HG02763 (cell line): ENCODE measurements at regions not wholly inside any gene's neighbourhood (a gene's known extent, or its start where the extent isn't known, plus 50 kb on each side); places are given as distances from the start of the nearest gene placed in this dataset.

Experiments used
- ATAC-seq: cut with Tn5 transposase; IDR thresholded peaks from one replicate; pipeline ENCODE4 v1.9.1; 2021; ENCODE audit warnings: mild to moderate bottlenecking, moderate library complexity; ENCODE audit not compliant: unreplicated experiment

DNA sequence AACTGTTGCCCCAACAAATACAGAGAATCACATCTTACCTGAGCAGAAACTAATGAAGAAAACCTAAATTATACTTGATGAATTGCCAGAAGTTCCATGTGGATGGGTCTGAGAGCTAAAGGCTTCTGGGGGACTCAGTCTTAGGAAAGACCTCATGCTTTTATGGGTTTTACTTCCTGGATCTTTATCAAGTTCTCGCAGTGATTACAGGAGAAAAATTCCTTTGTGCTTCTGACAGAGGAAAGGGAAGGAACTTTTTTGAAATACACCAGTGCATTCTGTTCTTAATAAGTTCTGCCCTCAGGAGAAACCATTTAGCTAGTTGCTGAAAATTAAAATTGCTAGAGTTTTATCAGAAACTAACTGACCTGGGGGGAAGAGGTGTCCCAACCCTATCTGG, 203.9 kb upstream of the KITLG start:
- no peak for ATAC-seq

DNA sequence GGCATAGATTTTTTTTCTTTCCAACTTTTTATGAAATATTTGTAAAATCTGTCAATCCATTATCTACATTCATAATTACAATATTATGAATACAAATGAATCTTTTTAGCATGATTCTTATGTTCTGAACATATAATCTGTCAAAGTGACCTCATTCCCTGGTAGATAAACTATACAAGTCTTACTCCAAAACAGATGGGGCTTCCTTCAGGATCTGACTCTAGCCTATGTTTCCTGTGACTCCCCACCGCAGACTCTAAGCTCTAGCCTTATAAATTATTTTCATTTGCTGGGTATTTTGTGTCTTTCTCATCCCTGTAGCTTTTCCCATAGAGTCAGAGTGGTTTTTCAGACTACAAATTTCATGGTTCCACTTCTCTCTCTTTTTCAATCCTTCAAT, 202.1 kb upstream of the KITLG start:
- ATAC-seq = no peak

DNA sequence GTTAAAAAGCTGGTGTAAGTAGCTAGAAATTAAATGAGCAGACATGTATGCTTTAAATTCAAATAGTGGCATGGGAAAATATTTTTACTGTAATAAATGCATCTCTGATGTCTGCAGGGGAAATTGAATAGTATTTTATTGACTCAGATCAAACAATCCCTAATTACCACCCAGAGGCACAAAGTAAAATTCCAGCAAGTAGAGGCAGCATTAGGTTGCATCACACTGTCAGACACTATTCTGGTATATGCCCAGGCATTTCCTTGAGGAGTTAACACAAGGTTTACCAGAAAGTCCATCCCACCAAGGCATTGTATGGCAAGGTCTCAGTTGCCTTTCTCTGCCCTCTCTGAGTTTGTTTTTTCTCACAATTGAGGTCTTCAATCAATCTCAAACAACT, 201.6 kb upstream of the KITLG start:
- ATAC-seq = no peak

DNA sequence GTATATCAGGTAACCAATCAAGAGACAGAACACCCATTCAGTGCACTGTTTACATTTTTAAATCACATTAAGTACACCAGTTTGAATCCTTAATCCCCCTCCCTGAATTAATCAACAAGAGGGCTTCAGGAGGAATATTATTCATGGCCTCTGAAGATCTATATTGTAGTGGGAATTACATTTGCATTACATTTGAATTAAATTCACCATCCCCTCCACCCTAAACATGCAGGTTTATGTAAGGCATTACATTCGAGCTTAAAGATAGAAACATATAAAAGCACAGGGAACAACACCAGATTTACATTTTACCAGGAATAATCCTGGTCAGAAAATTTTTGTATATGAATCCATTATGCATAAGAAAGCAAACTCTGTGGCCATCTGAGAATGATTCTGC, 197.8 kb upstream of the KITLG start:
- ATAC-seq = no peak

DNA sequence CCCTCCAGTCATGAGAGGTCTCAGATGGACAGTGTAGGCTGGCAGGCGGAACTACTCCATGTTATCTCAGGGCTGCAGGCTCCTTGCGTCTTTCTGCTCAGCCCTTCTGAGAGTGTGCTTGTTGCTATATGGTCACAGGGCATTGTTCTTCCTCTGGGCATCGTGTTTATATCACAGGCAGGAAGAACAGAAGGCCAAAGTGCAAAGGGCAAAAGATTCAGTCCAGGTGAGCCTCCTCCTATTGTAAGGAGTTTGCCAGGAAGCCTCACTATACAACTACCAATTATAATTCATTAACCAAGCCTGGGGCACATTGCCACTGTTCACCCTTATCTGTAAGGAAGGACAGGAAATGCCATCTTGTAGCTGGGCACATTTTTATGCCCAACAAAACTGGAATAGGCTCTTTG, 195.5 kb upstream of the KITLG start:
- no peak for ATAC-seq

DNA sequence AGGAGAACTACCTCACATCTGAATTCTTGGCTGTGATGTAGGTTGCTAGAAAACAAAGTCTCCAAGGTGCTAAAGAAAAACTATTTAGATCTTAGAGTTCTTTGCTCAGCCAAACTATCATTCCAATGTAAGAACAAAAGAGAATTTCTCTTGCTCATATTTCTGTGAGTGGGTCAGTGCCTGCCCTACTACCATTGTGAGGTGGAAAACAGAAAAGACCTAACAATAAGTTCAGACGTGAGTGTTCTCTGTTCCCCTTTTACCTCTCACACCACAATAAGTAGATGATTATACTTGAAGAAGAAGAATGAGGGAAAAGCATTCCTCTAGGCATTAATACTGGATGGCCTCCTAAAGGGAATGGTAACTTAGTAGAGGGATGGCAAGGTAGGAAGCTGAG, 187.4 kb upstream of the KITLG start:
- no peak for ATAC-seq

DNA sequence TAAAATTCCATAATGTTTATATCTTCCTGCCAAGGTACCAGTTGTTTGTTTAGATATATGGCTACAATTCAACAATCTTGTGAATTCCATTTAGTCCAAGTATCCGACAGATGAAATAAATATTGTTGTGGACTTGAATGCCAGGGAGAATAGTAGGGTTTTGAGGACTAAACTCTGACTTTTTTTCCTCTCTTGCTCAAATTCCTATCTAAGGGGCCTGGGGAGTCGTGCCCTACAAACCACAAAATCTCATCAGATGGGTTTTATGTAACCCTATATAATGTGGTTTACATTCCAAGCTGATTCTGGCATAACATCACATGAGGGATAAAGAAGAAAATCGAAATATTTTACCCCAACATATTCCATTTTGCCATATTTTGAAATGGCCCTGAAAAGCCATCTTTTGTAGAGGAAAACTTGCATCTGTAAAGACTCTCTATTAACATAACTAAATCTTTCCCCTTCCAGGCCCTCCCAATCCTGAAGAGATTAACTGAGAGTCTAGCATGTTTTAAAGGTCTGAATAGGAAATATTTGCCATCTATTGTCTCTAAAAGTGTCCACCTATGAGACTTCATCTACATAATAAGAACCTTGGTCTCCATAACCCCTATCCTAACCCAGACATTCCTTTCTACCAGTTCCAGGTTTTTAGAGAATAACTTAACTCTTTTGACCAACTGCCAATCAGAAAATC, 184.7 kb upstream of the KITLG start:
- no peak for ATAC-seq

DNA sequence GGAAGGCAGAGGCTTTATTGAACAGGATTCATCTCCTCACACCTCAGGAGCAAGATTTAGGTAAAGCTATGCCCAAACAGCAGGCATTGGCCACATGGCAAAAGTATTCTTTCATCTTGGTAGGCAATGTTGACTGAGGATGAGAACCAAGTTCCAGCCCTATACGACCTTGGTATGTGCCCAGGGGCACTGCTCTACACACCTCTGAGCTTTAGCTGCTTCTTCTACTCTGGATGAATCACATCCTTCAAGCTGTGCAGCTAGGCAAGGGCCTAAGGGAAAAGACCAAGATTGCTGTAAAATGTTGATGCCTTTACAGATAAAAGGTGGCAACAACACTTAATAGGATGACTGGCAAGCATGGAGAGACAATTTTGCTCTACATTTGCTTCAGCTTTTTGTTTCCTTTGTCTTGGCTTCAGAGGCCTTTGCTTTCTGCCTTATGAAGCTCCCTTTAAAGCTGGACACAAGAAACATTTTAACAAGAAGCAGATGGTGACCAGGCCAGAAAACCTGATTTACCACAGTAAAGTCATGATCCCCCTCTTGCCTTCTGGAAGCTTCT, 183.3 kb upstream of the KITLG start:
- no peak for ATAC-seq

DNA sequence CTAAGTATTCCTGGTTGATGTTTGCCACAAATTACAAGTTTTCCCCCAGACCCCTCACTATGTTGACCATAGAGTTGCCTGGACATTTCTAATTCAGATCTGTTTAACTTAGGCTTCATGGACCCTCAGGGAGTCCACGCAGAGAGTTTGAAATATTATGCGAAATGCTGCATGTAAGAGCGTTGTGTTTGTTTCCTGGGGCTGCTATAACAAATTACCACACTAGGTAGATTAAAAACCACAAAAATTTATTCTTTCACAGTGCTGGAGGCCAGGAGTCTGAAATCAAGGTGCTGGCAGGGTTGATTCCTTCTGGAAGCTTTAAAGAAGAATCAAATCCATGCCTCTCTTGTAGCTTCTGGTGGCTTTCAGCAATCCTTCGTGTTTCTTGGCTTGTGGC, 177.9 kb upstream of the KITLG start:
- ATAC-seq = no peak

DNA sequence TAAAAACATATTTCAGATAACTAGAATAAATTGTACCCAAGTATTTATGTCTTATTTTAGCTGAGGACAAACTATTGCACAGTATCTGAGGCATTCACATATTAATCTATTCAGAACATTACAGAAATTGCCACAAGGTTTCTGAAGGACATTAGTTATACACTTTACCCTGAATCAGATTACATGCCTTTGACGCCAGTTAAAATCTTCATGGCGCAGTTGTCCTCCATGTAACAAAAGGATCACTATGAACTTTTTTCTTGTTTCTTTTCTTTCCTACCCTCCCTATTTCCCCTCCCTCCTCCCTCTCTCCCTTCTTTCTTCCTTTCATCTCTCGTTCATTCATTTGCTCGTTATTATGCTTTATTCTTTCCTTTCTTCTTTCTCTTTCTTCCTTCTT, 176.6 kb upstream of the KITLG start:
- no peak for ATAC-seq

DNA sequence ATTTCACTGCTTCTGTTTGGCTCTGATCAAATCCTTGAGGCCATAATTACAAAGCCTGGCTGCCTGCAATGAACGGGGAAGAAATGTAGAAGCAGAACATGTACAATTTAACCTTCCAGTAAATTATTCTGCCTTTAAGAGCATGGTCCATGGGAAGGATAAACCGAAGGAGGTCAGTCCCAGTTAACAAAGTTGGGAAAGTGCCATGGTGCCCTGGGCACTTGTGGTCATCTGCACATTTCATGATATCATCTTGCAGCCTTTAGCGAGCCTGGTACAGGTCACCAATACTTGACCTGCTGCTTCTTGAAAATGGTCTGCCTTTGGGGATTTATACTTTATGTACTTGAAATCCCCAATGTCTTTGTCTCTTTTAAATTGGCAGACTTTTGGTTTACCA, 175.9 kb upstream of the KITLG start:
- ATAC-seq = no peak

DNA sequence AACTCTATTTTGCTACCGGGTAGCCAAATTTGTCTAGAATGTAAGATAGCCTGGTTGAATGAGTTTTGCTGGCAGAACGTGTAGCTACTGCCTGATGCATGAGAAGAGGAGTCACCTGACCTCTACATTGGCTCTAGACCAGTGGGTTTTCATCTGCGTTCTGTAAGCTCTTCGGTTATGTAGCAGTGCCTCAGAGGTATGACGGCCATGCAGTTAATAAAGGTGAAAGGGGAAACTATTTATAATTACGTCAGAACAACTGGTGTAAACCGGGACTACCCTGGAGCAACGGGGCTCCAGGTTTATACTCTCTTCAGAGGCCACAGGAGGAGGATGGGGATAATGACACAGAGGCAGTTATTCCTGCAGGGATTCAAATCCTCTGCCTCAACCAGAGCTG, 173.4 kb upstream of the KITLG start:
- ATAC-seq = no peak

DNA sequence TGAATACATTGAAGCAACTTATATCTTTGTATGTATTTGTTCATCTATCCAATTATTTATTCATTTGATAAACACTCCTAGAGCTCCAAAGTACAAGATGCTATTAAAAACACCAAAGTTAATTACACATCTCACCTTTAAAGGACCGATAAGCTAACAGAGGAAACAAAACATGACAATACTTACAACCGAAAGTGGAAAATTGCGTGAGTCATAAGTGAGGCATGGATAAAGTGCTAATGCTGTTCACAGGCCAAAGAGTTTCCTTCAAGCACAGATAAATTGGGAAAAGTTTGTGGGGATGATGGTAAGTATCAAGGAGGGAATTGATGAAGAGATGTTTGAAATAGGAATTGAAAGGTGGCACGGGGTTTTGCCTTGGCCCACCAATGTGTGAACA, 172.8 kb upstream of the KITLG start:
- ATAC-seq = no peak

DNA sequence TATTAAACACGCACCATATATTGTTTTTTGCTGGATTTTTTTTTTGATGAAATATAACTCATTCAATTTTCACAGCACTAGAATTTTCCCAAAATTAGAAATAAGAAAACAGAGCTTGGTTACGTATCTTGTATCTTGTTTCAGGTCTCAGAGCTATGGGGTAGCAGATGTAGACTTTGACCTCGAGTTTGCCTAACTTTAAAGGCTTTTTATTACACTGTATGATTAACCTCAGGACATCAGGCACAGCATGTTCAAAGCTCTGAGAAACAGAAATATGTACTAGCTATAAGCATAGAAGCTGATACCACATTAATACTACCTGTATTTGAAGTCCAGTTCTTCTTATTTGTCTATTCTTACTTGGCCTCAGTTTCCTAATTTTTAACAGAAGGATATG, 171.9 kb upstream of the KITLG start:
- no peak for ATAC-seq

DNA sequence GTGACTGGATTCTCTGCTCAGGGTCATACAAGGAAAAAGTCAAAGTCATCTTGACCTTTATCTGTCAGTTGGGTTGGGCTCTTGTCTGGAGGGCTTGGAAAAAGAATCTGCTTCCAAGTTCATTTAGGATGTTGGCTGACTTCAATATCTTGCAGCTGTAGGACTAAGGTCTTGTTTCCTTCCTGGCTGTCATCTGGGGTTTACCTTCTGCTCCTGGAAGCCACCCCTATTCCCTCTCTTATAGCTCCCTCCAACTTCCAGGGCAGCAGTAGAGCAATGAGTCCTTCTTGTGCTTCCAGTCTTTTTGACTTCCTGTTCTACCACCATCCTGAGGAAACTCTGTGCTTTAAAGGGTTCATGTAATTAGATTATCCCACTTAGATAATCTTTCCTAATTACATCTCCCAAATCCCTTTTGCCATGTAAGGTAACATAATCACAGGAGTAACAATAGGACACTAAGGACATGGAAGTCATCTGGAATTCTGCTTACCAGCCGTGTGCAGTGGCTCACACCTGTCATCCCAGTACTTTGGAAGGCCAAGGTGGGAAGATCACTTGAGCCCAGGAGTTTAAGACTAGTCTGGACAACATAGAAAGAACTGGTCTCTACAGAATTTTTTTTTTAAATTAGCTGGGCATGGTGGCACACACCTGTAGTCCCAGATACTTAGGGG, 170.7 kb upstream of the KITLG start:
- ATAC-seq = no peak

DNA sequence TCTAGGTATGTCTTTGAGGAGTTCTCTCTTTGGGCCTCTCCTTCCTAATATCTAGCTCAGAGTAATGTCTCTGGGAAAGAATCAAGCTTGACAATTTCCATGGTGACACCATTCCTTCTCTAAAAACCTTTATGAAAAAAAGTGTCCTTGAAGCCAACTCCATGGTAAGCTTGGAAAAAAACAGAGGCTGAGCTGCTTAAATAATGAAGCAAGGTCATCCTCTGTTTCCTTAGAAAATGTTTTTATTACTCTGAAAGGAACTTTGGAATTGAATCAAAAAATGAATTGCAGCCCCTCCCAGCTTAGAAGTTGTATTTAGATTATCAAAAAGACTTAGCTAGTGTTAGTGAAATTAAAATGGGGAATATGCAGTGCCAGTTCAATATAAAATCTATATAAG, 166.1 kb upstream of the KITLG start:
- ATAC-seq = no peak

DNA sequence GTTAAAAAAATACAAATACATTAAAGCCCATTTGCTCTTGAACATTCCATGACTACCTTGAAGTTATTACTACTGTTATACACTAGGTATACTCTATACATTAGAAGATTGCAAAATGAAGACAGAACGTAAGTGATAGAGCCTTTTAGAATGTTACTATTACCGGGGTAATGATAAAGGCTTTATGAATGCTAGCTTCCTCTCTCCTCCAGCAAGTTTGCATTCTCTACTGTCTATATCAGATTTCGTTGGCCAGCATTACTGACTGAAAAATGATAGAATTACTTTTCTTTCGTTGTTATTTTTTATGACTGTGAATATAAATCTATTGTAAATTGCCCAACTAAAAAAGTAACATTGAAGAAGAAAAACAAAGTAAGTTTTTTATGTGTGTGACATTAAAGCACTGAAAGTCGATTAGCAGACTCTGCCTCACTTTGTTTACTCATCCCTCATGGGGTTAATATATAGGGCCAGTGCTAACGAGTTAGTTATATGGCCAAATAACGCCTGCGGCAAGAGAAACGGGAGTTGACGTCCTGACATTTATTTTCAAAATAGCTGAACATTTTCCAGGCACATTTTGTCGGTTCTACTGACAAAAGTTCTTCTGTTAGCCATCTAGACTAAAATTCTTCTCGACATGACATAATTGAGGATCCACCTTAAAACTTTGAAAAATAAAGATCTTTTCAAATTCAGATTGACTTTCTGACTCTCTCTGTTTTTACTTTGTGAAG, 163.8 kb upstream of the KITLG start:
- no peak for ATAC-seq

DNA sequence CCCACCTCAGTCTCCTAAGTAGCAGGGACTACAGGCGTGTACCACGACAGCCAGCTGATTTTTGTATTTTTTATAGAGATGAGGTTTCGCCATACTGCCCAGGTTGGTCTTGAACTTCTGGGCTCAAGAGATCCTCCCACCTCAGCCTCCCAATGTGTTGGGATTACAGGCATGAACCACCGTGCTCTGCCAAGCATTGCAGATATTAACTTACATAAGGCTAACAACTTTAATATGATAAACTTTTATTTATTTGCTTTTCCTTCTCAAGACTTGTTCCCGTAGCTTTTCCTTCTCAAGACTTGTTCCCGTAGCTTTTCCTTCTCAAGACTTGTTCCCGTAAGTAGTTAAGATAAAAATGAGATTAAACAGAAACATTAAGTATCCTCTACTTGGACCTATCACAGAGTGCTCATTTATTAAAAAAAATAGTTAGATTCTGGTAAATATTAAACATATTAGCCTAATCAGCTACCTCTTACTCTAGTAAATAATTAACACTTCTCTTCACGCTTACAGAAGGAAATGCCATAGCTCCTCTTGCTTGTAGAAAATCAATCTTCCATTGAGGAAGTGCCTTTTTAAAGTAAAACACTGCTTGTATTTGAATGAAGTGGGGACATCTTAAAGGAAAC, 157.7 kb upstream of the KITLG start:
- no peak for ATAC-seq

DNA sequence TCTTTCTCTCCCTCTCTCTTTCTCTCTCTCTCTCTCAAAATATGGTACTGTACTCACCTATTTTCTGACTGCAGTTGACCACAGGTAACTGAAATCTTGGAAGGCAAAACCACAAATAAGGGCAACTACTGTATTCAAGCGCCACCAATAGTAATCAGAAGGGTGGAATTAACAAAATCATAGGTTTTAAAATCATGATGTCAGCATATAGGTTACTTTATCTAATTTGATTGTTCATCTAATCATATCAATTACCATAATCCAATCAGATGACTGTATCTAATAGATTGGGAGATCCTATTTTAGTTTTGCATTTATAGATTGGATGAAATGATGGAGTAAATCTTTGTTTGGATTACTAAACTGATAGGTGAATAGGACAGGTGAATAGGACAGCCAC, 155.8 kb upstream of the KITLG start:
- ATAC-seq = no peak

DNA sequence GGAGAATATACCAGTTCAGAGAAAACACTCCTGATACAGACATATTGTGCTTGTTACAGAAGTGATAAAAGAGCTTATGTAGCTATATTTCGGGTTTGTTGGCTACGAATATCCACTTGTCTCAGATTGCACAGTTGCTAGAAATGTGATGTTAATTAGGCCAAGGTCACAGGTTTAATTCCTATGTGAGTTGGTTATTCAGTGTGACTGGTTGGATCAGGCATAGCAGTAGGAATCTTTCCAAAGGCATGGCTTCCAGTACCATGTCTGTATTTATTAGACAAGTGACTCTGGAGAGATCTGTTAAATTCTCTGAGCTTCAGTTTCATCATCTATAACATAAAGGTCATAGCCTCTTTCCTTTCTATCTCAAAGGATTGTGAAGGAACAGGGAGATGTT, 152.7 kb upstream of the KITLG start:
- ATAC-seq = no peak

DNA sequence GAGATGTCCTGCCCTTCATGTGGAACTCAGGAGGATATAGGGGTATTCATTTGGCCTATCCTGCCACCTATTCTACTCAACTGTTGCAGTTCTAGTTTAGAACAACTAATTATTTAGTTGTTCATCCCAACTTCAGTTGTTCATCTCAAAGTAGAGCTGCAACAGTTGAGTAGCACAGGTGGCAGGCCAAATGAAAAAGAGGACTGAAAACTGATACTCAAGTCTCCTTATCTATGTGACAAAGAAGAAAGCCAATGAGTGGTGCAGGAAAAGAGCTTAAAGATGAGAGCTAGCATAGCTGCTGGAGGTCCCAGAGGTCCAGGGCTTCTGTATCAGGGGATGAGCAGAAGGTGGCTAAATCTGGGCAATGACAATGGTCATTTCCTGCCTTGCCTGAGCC, 148.9 kb upstream of the KITLG start:
- no peak for ATAC-seq
